PC-3 (cell line): ENCODE measurements at regions not wholly inside any gene's neighbourhood (a gene's known extent, or its start where the extent isn't known, plus 50 kb on each side); places are given as distances from the start of the nearest gene placed in this dataset.

Experiments
- EZH2 ChIP-seq: fragments of 300-600 bp; sonication (generic); IDR thresholded peaks from one replicate; pipeline ENCODE4 v1.6.1; 2017; ENCODE audit warnings: antibody characterized with exemption, mild to moderate bottlenecking, low read length; ENCODE audit not compliant: unreplicated experiment
- EZH2phosphoT487 ChIP-seq: fragments of 300-600 bp; sonication (generic); IDR thresholded peaks from 2 replicates; pipeline ENCODE4 v1.6.1; 2018; ENCODE audit warnings: mild to moderate bottlenecking, antibody characterized with exemption, low read length, borderline replicate concordance
- TF ChIP-seq, protein P1 (sequence below): fragments of 300-600 bp; sonication (generic); conservative IDR thresholded peaks from 2 replicates; pipeline ENCODE4 v1.5.1; 2017; ENCODE audit warnings: antibody characterized with exemption, low read depth, mild to moderate bottlenecking, low read length

GRCh38 chr2:105184420-105184819 lies 57.1 kb upstream of the GPR45 start:
- TF ChIP-seq, protein P1, sequence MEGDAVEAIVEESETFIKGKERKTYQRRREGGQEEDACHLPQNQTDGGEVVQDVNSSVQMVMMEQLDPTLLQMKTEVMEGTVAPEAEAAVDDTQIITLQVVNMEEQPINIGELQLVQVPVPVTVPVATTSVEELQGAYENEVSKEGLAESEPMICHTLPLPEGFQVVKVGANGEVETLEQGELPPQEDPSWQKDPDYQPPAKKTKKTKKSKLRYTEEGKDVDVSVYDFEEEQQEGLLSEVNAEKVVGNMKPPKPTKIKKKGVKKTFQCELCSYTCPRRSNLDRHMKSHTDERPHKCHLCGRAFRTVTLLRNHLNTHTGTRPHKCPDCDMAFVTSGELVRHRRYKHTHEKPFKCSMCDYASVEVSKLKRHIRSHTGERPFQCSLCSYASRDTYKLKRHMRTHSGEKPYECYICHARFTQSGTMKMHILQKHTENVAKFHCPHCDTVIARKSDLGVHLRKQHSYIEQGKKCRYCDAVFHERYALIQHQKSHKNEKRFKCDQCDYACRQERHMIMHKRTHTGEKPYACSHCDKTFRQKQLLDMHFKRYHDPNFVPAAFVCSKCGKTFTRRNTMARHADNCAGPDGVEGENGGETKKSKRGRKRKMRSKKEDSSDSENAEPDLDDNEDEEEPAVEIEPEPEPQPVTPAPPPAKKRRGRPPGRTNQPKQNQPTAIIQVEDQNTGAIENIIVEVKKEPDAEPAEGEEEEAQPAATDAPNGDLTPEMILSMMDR = no peak
- TF ChIP-seq EZH2 (no peak), EZH2phosphoT487 (no peak)
